Muscle of leg (tissue), 3 donors: ENCODE measurements at regions not wholly inside any gene's neighbourhood (a gene's known extent, or its start where the extent isn't known, plus 50 kb on each side); places are given as distances from the start of the nearest gene placed in this dataset.

Experiments used
- DNase-seq: peaks from one replicate; pipeline ENCODE4 v3.0.0; 2013
- H3K27ac ChIP-seq: one replicate; pipeline ENCODE4 v1.5.1; 2013; ENCODE audit warnings: mild to moderate bottlenecking, low read length, control low read depth
- H3K27me3 ChIP-seq: one replicate; pipeline ENCODE4 v1.6.1; 2013; ENCODE audit warnings: low read length; ENCODE audit not compliant: control insufficient read depth, insufficient read depth
- H3K36me3 ChIP-seq: one replicate; pipeline ENCODE4 v1.6.1; 2013; ENCODE audit warnings: low read length; ENCODE audit not compliant: control insufficient read depth, insufficient read depth
- H3K4me1 ChIP-seq: one replicate; pipeline ENCODE4 v1.6.1; 2013; ENCODE audit warnings: low read length; ENCODE audit not compliant: control insufficient read depth, insufficient read depth
- H3K4me3 ChIP-seq: one replicate; pipeline ENCODE4 v1.5.1; 2013; ENCODE audit warnings: low read length, control low read depth
- H3K9me3 ChIP-seq: replicated peaks from 2 replicates; pipeline ENCODE4 v1.6.1; 2013; ENCODE audit warnings: low read depth, low read length; ENCODE audit not compliant: control insufficient read depth
- WGBS: methylation state at CpG from one replicate; pipeline ENCODE4 v1.1.5; 2013; ENCODE audit warnings: missing lambda C conversion rate; ENCODE audit not compliant: insufficient coverage; 5-methylcytosine and 5-hydroxymethylcytosine counted together

DNA sequence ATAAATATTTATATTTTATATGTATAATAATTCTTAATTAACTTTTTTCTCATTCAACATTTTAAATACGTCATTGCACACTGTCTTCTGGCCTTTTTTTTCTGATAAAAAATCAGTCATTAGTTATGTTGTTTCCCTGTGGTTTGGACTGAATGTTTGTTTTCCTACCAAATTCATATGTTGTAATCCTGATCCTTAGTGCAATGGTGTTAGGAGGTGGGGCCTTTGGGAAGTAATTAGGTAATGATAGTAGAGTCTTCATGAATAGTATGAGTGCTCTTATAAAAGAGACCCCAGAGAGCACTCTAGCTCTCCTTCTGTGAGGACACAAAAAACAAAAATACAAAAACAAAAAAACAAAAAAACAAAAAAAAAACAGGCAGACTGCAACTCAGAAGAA, 117.2 kb downstream of the GASK1B start:
- H3K36me3 ChIP-seq, result no peaks in the 10 kb centered on the region
- no peak for DNase-seq
- no CpG with 5 or more reads among the region's 1 CpG for WGBS
- H3K9me3 ChIP-seq, result no peaks in the 10 kb centered on the region
- H3K4me3 ChIP-seq, result no peak overlapping the region
- H3K27me3 ChIP-seq, result no peaks in the 10 kb centered on the region
- no peak overlapping the region for H3K27ac ChIP-seq
- H3K4me1 ChIP-seq, result no peaks in the 10 kb centered on the region

DNA sequence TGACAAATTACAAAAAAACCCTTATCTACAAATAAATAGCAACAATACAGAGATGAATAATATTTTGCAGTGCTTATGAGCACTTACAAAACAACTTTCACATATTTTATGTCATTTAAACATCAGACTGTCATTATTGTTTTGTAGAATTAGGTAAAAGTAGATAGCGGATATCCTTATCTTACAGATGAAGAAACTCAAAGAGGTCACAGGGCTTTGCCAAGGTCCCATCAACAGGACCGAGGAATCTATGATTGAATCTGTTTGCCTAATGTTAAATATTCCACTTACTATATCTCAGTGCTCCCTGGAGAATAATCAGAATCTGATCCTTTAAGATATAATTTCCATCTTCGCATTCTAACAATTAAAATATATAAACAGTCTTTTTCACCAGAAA, 119.0 kb downstream of the GASK1B start:
- no peak overlapping the region for H3K27ac ChIP-seq
- no peaks in the 10 kb centered on the region for H3K4me1 ChIP-seq
- H3K9me3 ChIP-seq, result no peaks in the 10 kb centered on the region
- no peaks in the 10 kb centered on the region for H3K36me3 ChIP-seq
- no peak for DNase-seq
- H3K4me3 ChIP-seq, result no peak overlapping the region
- no CpG with 5 or more reads among the region's 3 CpGs for WGBS
- no peaks in the 10 kb centered on the region for H3K27me3 ChIP-seq

DNA sequence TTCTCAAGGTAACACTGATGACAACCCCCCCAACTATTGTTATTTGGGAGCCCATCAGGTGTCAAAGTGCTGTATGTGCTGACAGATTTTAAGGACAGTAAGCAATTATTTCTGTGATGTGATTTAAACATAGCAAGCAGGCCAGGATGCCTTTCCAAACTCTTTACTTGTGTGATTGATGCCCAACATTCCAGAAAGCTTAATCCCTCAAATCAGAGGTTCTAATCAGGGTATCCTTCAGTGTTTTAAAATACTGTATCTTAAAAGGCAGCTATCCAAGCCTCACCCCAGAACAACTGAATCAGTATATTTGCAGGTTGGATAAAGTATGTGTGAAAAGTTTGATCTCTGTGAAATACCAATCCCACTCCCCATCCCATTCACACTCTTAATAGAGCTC, 119.7 kb downstream of the GASK1B start:
- Histone ChIP-seq H3K4me3 (no peak overlapping the region), H3K36me3 (no peaks in the 10 kb centered on the region), H3K27me3 (no peaks in the 10 kb centered on the region), H3K27ac (no peak overlapping the region), H3K4me1 (no peaks in the 10 kb centered on the region), H3K9me3 (no peaks in the 10 kb centered on the region)
- no peak for DNase-seq

DNA sequence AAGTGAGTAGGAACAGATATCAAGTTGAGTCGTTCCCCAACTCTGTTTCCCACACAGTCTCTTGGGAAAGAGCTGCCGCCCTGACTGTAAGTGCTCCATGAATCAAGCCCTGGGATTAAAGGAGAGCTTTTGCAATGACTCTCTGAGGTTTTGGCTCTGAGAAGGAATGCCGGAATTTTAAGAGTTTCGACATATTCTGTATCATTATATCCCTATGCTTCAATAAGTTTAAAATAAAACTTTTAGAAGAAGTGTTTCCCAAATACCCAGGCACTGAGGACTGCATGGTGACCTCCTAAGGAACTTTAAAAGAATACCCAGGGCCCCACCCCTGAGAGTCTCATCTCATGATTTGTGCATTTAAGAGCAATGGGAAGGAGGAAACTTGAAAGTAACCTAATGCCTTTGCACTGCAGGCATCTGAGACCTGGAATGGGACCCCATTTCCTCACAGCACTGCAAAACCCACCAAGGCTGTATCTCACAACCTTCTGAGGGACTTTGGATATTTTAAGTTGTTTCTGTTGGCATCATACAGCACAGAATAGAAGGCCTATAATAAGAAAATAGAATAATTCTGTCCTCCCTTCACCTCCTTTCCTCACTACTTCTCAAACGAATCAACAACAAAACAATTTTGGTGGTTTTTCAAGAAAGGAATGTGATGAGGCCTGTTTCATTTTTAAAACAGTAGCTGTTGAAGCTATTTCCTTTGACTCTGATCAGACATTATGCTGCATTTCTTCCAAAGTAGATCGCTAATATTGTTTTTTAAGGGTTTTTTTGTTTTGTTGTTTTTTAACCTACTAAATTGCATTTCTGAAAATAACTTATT, 121.2 kb downstream of the GASK1B start:
- DNase-seq, result no peak
- H3K27ac ChIP-seq, result no peak overlapping the region
- no CpG with 5 or more reads among the region's 6 CpGs for whole genome bisulfite sequencing

DNA sequence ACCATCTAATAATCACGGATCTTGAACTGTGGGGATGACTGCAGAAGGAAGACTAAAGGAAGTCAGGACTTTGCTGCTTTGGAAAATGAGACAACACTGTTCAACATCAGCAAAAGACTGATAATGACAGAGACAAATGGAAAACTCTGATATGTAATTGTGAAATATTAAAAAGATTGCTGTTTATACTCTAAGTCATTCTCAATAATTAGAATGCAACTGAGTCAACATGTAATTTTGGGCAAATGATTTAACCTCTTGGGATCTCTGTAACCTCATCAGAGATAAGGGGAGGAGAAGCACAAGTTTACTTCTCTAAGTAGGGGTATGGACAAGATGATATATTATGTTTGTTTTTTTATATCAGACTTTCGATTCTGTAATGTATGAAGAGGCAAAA, 121.9 kb downstream of the GASK1B start:
- H3K36me3 ChIP-seq, result no peaks in the 10 kb centered on the region
- H3K9me3 ChIP-seq, result no peaks in the 10 kb centered on the region
- no peak for DNase-seq
- WGBS, result no CpG with 5 or more reads among the region's 2 CpGs
- no peak overlapping the region for H3K27ac ChIP-seq
- no peaks in the 10 kb centered on the region for H3K4me1 ChIP-seq
- H3K27me3 ChIP-seq, result no peaks in the 10 kb centered on the region
- H3K4me3 ChIP-seq, result no peak overlapping the region

More for the DNA sequence above, 121.2 kb downstream of the GASK1B start:
- Histone ChIP-seq H3K4me1 (no peaks in the 10 kb centered on the region), H3K27me3 (no peaks in the 10 kb centered on the region), H3K36me3 (no peaks in the 10 kb centered on the region), H3K9me3 (no peaks in the 10 kb centered on the region), H3K4me3 (no peak overlapping the region)

DNA sequence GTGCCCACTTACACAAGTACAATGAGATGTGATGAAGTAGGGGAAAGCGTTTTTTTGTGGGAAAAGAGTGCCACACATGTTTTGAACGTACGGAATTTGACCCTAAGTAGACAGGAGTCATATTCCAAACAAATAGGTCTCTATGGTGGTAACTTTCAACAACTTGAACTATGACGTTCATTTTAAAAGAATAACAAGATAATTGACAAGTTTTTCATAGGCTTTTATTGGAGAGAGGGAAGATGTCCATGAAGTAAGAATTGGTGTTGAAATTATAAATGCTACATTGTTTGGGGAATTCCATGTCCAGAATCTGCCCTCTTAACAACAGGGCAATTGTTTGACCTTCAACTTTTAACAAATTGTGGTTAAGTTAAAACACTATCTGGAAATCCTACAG, 126.5 kb downstream of the GASK1B start:
- Histone ChIP-seq H3K9me3 (peaks cover 3% of the 10 kb centered on the region), H3K4me1 (no peaks in the 10 kb centered on the region), H3K4me3 (no peak overlapping the region), H3K27me3 (no peaks in the 10 kb centered on the region), H3K27ac (no peak overlapping the region), H3K36me3 (no peaks in the 10 kb centered on the region)
- no CpG with 5 or more reads among the region's 4 CpGs for WGBS
- DNase-seq, result no peak

DNA sequence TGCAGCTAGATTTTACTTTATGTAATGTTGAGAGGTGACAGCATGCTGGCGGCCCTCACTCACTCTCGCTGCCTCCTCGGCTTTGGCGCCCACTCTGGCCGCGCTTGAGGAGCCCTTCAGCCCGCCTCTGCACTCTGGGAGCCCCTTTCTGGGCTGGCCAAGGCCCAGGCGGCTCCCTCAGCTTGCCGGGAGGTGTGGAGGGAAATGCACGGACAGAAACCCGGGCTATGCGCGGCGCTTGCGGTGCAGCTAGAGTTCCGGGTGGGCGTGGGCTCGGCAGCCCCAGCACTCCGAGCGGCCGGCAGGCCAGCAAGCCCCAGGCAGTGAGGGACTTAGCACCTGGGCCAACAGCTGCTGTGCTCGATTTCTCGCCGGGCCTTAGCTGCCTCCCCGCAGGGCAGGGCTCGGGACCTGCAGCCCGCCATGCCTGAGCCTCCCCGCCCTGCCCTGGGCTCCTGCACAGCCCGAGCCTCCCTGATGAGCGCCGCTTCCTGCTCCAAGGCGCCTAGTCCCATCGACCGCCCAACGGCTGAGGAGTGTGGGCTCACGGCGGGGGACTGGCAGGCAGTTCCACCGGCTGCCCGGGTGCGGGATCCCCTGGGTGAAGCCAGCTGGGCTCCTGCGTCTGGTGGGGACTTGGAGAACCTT, 128.7 kb downstream of the GASK1B start:
- Histone ChIP-seq H3K27ac (no peak overlapping the region), H3K4me1 (no peaks in the 10 kb centered on the region), H3K9me3 (peaks cover 4% of the 10 kb centered on the region), H3K36me3 (no peaks in the 10 kb centered on the region), H3K27me3 (no peaks in the 10 kb centered on the region), H3K4me3 (no peak overlapping the region)
- WGBS, result 93% methylated on average over 30 of the region's 41 CpGs
- DNase-seq, result no peak

DNA sequence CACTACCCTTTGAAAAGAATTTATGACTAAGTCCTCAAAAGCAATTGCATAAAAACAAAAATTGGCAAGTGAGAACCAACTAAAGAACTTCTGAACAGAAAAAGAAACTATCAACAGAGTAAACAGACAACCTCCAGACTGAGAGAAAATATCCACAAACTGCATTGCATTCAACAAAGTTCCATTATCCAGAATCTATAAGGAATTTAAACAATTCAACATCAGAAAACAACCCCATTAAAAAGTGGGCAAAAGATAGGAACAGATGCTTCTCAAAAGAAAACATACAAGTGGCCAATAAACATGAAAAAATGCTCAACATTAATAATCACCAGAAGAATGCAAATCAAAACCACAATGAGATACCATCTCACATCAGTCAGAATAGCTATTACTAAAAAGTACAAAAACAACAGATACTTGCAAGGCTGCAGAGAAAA, 130.2 kb downstream of the GASK1B start:
- Histone ChIP-seq H3K27ac (no peak overlapping the region), H3K27me3 (no peaks in the 10 kb centered on the region), H3K9me3 (peaks cover 6% of the 10 kb centered on the region), H3K36me3 (no peaks in the 10 kb centered on the region), H3K4me1 (no peaks in the 10 kb centered on the region), H3K4me3 (no peak overlapping the region)
- no peak for DNase-seq

DNA sequence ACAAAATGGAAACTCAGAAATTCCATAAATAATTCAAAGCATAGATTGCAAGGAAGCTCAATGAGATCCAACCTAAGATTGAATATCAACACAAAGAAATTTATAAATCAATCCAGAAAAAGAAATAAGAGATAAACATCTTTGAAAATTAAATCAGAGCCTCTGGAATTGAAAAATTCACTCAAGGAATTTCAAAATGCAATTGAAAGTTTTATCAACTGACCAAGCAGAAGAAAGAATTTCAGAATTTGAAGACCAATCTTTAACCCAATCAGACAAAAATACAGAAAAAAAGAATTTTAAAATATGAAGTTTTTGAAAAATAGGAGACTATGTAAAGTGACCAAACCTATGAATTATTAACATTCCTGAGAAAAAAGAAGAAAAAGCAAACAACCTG, 134.1 kb downstream of the GASK1B start:
- peaks cover 3% of the 10 kb centered on the region for H3K9me3 ChIP-seq
- no peak for DNase-seq
- no peaks in the 10 kb centered on the region for H3K27me3 ChIP-seq
- H3K36me3 ChIP-seq, result no peaks in the 10 kb centered on the region
- no peak overlapping the region for H3K27ac ChIP-seq
- H3K4me1 ChIP-seq, result no peaks in the 10 kb centered on the region
- no peak overlapping the region for H3K4me3 ChIP-seq

DNA sequence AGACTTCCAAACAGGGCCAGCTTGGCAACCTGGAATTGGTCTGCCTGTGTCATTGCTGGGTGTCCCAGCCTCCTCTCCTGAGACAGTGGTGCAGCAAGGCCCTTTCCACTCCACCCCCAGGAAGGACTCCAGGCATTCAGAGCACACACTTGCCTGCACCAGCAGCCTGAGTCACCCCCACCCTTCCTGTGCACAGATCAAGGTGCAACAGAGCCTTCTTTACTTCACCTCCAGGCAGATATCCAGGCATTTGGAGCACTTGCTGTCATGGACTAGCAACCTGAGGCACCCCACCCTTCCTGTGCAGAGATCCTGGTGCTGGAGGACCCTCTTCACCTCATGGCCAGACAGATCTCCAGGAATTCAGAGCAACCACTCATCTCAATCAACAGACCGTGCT, 135.8 kb downstream of the GASK1B start:
- no peak overlapping the region for H3K27ac ChIP-seq
- no peaks in the 10 kb centered on the region for H3K27me3 ChIP-seq
- no peak overlapping the region for H3K4me3 ChIP-seq
- peaks cover 3% of the 10 kb centered on the region for H3K9me3 ChIP-seq
- no peak for DNase-seq
- no peaks in the 10 kb centered on the region for H3K4me1 ChIP-seq
- H3K36me3 ChIP-seq, result no peaks in the 10 kb centered on the region
- WGBS, result 63% methylated on average over 1 of the region's 1 CpG
